Stimulated activated CD8-positive, alpha-beta memory T cell treated with anti-CD3 and anti-CD28 coated beads, Interleukin-12 subunit alpha, Interleukin-12 subunit beta, amount 100 ng/mL, for 4 hours (primary cell): ENCODE measurements at regions not wholly inside any gene's neighbourhood (a gene's known extent, or its start where the extent isn't known, plus 50 kb on each side); places are given as distances from the start of the nearest gene placed in this dataset.
"Not testable (repeated sequence)": the region's sequence is repeated elsewhere in the genome, so short reads cannot be mapped to it uniquely, and the experiment has no call there.

Experiments used
- DNase-seq: peaks from one replicate; pipeline ENCODE4 v3.0.0-alpha.2; 2020; ENCODE audit warnings: low read depth

DNA sequence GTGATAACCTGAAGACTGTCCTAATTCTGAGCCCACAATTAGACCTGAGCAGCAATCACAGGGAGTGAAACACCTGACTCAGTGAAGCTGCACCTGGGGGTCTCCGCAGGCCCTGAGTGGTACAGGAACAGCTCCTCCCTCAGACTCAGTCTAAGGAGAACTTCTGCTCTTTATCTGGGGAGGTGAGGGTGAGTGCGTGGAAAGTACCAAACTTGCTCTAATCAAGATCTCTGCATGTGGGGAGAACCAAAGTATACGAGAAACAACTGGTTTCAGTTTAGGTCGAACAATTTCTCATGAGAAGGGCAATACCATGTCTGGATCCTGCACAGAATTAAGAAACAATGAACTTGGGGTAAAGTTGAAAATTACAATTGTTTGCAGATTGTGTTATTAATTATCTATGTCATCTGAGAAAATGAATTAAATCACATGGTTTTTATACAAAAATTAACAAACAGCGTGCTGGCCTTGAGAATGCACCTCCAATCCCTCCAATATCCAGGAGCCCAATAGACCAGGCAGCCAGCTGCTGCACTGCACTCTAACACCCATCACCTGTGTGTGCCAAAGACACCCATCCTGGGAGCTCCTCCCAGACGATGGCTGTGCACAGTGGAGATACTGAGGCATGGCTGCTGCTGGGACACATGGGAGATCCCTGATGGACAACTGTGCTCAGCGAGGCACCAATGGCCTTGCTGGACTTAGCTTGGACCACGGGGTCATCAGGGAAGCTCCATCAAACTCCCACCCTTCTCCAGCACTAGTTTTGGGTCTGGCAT, 828.8 kb downstream of the TMEM121 start:
- DNase-seq, result not testable (repeated sequence)

DNA sequence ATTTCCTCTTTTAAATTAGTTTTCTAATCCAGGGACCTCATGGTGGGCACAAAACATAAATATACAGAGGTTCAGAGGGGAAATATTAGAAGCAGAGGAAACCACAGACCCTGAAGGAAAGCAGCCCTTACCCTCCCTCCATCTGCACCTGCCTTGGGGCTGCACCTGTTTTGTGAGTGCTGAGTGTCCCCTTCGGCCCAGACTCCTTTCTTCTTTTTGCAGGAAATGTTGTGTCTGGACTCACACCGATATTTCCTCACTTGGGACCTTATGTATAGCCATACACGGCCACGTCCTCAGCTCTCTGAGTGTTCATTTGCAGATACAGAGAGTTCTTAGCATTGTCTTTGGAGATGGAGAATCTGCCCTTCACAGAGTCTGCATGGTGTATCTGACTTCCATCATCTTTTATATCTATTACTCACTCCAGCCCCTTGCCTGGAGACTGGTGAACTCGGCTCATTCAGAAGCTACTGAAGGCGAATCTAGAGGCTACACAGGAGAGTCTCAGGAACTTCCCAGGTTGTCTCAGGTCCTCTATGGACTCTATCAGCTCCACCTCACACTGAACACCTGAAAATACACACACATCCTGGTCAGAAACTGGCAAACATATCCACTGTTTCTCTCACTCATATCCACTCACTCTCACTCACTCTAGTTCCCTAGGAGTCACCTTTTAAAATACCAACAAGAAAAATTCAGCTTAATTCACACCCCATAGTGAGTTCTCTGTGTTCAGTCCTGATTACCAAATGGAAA, 829.7 kb downstream of the TMEM121 start:
- DNase-seq, result not testable (repeated sequence)

DNA sequence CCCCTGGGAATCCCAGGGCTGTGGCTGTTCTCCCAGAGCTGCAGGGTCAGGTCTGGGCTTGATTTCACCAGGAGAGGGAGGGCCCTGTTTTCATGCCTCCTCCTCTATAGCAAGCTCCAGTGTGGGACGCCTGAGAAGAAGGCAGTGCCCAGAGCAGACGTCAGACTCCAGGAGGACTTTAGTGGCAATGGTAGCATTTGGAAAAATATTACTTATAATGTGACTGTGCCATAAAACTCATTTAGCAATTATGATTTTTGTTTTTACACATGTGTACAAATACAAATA, 830.2 kb downstream of the TMEM121 start:
- DNase-seq, result not testable (repeated sequence)

DNA sequence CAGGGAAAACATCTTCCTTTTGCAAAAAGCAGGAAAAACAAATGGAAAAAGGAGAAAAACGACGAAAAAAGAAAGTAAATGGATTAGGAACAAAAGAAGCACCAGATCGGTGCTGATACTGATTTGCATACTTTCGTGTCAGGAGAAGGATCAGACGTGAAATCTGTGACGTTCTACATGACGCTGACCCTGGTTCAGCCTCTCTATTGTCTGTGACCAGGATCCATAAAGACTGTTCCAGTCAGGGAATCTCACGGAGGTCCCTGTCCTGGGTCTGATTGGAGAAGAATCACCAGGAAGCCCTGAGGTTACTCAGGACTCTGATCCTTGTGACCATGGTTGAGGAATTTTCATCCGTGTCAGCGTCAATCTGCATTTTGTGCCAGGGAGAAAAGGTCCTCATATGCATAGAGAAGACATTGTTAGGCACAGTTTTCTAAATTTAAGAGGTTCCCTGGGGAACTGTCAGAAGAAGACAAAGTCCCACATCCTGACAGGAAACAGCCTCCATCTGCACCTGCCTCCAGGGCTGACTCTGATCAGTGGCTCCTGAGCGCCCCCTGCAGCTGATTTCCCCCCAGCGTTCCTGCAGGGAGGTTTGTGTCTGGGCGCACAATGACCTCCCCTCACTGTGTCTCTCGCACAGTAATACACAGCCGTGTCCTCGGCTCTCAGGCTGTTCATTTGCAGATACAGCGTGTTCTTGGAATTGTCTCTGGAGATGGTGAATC, 832.9 kb downstream of the TMEM121 start:
- not testable (repeated sequence) for DNase-seq

GRCh38 chr14:106365371-106365770, 839.0 kb downstream of the TMEM121 start:
- DNase-seq, result not testable (repeated sequence)

- DNase-seq, result not testable (repeated sequence)
Measured at GRCh38 chr14:106365894-106366293, 839.5 kb downstream of the TMEM121 start.

GRCh38 chr14:106366971-106367370, 840.6 kb downstream of the TMEM121 start:
- DNase-seq, result not testable (repeated sequence)

DNA sequence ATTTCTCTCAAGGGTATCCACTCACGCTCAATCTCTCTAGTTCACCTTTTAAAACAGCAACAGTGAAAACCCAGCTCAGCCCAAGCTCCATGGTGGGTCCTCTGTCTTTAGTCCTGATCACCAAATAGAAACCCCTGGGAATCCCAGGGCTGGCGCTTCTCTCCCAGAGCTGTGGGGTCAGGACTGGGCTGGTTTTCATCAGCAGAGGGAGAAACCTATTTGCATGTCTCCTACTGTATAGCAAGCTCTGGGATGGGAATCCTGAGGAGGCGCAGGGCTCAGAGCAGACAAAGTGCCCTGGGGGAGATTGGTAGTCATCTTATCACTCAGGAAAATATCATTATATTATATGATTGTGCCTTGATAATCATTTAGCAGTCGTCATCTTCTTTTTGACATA, 843.1 kb downstream of the TMEM121 start:
- DNase-seq, result not testable (repeated sequence)

DNA sequence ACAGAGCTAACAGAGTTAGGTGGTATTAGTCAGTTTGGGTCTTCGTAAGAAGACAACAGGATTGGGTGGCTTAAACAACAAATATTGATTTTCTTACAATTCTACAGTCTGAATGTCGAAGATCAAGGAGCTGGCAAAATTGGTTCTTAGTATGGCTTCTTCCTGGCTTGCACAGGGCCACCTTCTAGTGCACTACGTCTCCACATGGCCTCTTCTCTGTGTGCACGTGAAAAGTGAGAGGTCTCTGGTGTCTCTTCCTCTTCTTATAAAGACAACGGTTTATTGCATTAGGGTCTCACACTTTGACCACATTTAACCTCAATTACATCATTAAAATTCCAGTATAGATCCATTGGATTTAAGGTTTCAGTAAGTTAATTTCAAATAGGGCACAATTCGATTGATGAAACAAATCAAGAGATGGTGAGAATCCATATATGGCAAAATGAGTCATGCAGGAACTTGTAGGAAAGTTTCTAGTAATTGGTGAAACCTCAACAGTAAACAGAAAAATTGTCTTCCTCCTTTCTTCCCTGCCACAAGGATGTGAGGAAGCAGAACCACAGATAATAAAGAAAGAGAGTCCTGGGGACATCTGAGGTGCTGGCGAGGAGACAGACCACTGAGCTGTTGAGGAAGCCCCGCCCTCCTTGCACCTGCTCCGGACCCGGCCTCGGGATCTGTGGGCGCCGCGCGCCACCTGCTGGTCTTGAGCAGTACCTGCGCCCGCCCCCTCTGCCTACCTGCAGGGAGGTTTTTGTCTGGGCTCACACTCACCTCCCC, 846.7 kb downstream of the TMEM121 start:
- DNase-seq, result peak; percentile 60

DNA sequence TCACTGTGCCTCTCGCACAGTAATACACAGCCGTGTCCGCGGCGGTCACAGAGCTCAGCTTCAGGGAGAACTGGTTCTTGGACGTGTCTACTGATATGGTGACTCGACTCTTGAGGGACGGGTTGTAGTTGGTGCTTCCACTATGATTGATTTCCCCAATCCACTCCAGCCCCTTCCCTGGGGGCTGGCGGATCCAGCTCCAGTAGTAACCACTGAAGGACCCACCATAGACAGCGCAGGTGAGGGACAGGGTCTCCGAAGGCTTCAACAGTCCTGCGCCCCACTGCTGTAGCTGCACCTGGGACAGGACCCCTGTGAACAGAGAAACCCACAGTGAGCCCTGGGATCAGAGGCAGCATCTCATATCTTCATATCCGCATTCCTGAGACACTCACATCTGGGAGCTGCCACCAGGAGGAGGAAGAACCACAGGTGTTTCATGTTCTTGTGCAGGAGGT, 847.3 kb downstream of the TMEM121 start:
- not testable (repeated sequence) for DNase-seq

DNA sequence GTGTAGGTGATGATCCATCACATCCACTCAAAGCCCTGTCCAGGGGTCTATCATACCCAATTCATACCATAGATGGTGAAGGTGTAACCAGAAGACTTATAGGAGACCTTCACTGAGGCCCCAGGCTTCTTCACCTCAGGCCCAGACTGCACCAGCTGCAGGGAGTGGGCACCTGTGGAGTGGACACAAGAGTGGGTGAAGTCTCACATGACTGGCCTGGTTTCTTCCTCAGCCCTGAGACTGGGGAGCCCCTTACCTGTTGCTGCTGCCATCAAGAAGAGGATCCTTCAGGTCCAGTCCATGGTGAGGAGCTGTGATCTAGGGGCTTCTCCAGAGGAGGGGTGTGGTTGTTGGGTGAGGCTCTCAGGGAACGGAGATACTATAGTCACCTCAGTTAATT, 851.0 kb downstream of the TMEM121 start:
- DNase-seq, result no peak

- DNase-seq, result no peak
Measured at GRCh38 chr14:106378191-106378590, 851.8 kb downstream of the TMEM121 start.

DNA sequence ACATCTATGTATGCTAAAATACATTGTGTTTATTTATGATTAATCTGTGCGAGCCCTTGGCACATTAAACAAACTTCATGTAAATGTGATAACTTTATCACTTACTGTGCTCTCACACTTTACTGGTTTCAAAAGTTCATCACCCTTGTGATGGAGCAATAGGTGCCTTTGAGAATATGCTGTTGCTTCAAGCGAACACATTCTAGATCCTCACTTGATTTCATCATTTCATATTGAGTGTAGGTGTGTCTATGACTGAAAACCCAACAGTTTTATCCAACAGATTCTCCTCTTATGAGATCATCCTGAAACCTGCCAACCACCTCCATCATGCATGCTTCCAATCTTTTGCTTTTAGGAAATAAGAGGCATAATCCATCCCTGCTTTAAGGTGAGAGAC, 854.4 kb downstream of the TMEM121 start:
- DNase-seq, result no peak

- DNase-seq, result not testable (repeated sequence)
Measured at GRCh38 chr14:106389186-106389585, 862.8 kb downstream of the TMEM121 start.

GRCh38 chr14:106390401-106390800, 864.0 kb downstream of the TMEM121 start:
- DNase-seq, result no peak

GRCh38 chr14:106390947-106391346, 864.6 kb downstream of the TMEM121 start:
- no peak for DNase-seq

- no peak for DNase-seq
Measured at GRCh38 chr14:106393742-106394141, 867.4 kb downstream of the TMEM121 start.

- no peak for DNase-seq
Measured at GRCh38 chr14:106395456-106396050, 869.2 kb downstream of the TMEM121 start.

DNA sequence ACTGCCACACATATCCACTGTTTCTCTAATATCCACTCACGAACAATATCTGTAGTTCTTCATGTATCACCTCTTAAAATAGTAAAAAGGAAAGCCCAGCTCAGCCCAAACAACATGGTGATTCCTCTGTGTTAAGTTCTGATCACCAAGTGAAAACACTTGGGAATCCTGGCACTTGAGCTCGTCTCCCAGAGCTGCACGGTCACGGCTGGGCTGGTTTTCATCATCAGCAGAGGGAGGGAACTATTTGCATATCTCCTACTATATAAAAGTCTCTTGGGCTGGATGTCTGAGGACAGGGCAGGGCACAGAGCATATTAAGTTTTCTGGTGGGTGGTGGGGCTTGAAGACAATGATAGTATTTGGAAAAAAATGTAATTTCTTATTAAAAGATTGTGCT, 870.6 kb downstream of the TMEM121 start:
- DNase-seq, result no peak

DNA sequence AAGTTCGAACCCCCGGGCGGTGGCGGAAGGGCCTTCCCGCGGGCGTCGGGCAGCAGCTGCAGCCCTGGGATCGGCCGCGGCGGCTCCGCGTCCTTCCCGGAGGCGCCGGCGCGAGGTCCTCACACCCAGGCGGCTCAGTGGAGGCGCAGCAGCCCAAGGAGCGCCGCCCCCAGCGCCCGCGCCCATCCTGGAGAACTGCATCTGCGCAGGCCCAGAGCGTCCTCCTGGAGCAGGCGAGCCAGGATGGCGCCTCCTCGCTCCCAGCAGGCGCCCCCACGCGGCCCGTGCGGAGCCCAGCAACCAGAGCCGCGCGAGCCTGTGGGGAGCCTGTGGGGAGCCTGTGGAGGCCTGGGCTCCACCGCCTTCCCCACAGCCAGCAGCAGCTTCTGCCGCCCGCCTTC, 872.5 kb downstream of the TMEM121 start:
- DNase-seq, result not testable (repeated sequence)

GRCh38 chr14:106401316-106401715, 874.9 kb downstream of the TMEM121 start:
- DNase-seq, result not testable (repeated sequence)
